ENCODE measurements at regions not wholly inside any gene's neighbourhood (a gene's known extent, or its start where the extent isn't known, plus 50 kb on each side); places are given as distances from the start of the nearest gene placed in this dataset.

DNA sequence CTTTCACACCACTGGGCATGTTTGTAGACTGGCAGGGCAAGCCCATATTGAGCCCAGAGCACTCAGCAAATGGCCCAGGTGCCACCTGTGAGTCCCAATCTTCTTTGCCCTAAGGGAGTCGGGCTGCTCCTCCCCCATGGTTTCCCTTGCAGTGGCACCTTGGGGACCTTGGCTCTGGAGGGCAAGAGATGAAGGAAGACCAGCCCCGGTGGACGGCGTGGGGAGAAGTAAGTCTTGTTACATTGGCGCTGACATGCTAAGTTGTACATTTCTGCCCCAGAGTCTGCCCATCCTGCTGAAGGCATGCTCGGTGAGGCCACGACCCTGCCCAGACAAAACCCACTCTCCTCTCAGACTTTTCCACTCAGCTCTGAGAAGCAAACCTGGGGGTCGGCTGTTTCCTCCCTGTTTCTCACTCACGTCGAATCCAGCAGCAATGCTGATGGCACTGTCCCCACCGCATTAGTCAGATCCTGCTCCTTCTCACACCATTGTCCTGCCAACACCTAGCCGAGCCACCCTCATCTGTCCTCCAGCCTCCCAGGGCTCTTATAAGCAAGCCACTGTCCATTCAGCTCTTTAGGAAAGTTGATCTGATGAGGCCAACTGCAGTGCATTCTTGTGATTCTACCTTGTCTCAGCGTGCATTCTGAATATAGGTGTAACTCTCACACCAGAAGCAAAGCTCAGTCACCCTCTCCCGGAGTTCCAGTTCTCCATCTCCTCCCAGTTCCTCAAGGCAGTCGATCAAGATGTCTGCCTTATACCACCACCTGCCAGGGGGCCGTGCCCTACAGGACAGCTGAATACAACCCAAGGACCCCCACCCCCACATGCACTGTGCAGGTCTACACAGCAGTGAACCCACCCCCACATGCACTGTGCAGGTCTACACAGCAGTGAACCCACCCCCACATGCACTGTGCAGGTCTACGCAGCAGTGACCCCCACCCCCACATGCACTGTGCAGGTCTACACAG lies 827.1 kb downstream of the TBC1D22A start:
- DNase-seq = no peak

DNA sequence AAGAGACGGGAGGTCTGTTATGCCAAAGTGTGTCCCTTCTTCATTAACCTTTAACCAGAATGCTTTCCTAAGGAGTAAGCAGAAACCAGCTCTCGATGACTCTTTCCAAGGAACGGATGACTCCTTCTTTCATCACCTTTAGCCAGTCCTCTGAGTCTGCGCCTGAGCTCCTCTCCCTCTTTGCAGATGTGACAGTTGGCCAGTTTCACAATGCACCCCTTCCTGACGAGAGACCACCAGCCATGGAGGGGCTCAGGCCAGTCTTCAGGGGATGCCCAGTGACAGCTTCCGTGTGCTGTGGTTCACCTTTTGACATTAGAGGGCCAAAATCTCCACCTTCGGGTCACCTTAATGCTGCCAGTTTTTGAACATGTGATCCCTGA lies 826.1 kb downstream of the TBC1D22A start:
- DNase-seq = no peak

DNA sequence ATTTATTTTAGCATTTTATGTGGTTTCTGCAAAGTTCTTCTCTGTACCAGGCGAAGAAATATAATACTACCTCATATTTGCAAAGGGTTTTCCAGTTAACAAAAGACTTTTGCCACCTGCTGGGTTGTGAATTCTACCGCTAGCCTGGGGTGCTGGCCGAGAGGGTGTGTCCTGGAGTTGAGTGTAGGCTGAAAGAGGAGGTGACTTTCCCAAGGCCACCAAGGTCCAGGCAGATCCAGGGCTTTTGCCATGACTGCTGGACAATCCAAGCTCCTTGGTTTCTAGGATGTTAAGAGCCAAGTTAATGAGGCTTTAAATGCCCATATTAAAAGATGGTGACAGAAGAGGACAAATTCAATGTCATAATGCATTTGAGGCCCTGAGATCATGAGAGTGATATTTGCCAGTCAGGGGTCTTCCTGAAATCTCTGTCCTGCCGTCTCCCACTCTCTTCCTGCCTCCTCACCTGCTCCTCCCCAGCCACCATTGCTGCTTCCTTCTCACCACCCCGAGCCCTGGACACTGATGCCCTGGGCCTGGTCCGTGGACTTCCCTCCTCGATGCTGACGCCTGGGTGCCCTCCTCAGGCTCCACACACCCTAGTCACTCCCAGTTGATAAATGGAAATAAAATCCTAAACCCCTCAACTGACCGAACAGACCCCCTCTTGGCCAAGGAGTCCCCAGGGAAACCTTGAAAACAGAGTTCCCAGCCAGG lies 825.6 kb downstream of the TBC1D22A start:
- no peak for DNase-seq

DNA sequence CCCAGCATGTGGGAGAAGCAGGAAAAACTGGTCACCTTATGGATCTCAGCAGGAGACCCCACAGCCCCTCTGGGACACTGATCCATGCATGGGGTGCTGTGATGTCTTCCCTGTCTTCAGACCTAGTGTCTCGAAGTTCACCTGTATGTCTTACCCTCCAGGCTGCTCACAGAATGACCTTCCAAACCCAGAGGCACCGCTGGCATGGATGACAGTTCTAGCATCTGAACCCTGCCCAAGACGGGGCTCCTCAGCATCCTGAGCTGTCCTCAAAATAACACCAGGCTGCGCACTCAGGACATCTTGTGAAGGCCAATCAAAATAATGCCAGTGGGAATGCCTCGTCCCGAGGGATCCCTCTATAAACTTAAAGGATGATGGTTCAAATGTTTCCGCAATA lies 824.9 kb downstream of the TBC1D22A start:
- DNase-seq = no peak

DNA sequence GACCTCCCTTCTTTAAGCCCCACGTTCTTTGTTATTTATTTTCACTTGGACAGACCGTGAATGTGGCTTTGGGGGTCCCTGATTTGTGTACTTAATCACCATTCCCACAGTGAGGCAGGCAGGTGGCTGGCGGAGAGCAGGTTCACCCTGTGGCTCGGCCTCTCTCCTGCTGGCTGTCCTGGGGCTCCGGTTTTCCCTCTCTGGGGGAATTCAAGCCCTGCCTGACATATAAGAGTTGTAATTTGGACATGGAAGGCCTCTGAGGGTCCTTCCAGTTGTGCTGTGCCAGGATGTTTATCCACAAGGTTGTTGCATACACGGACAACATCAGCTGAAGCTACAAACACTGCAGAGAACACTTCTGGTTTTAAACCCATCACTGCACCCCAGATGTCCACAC lies 824.5 kb downstream of the TBC1D22A start:
- no peak for DNase-seq

DNA sequence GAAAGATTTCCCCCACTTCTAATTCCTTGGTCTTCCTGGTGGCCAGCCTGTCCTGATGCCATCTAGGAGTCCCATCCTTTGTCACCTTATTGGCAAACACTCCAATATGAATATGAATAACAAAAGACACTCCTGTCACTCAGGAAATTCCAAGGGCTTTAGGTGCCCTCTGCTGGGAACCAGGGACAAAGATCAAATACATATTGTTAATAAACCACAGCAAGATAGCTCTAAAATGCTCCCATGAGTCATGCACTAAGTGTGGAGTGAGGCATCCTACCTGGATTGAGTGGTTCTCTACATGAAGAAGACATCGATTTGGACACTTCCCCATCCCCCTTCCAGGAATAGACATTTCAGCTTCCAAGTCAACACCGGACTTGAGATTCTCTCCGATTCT lies 823.6 kb downstream of the TBC1D22A start:
- DNase-seq = no peak

DNA sequence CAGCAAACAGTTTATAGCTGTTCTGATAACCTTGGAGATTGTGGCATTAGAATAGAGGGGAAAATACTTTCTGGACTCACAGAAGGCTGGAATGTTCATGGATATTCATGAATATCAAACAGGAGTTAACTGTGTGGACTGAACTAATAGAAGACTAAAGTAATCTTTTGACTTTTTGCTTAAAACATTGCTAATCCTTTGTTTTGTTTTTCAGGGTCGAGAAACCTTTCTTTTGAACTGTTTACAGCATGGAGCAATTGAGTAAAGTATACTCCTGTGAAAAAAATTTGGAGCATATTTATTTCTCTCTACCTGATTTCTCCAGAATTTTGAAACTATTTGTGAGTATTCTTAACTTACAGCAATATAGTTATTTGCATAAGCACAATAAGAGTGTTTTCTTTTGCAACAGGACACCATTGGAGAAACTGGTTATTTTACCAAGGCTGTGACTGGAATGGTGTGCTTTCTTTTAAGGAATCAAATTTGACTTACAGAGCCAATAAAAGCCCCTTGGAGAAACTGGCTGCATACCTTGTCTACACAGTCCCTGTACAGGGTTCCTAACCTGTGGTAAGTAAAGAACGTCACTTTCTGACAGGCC lies 821.6 kb downstream of the TBC1D22A start:
- no peak for DNase-seq

DNA sequence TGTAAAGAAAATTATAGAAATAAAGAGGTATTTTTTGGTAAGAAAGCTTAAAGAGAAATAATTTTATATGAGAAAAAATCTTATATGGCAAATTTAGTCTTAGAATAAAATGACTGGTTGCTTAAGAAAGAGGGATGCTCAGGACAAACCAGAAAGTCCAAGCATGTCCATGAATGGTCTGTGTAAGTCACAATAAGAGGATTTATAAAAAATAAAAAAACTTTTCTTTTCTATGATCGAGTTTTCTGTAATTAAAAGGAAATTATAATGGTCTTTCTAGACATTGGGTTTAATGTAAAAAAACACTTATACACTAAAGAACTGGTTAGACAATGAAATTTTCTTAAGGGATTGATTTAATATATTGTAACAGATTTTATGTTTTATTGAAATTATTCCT lies 819.6 kb downstream of the TBC1D22A start:
- DNase-seq = no peak

DNA sequence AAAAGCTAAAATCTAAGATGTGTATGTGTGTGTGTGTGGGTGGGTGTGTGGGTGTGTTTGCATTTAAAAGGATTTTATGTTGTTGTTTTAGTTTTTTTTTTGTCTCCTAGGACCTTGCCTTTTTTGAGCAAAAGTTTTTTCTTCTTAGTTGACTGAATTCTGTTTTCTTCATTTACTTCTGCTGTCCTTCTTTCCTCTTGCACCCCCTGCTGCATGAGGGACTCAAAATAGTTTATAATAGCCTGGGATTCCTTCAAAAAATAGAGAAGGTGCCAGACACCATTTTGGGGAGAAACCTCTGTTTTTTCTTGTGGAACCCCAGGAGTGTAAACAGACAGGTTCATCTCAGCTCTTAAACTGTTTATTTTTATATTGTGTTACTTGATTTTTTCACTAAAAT lies 817.7 kb downstream of the TBC1D22A start:
- DNase-seq = no peak

DNA sequence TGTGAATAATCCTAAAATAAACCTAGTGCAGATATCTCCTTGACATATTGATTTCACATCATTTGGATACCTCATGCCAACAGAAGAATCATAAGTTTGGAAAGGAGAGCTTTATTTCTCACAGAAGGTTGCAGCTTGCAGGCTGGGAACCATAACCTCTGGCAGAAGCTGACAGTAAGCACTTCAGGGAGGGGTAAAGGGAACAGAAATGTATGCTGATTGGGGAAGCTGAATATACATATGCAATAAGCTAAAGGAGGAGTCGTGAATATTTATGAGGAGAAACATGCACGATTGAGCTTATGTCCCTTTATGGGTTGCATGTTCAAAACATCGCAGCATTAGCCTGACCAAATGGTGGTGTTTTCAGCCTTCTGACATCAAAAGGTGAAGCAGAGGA lies 814.5 kb downstream of the TBC1D22A start:
- no peak for DNase-seq

DNA sequence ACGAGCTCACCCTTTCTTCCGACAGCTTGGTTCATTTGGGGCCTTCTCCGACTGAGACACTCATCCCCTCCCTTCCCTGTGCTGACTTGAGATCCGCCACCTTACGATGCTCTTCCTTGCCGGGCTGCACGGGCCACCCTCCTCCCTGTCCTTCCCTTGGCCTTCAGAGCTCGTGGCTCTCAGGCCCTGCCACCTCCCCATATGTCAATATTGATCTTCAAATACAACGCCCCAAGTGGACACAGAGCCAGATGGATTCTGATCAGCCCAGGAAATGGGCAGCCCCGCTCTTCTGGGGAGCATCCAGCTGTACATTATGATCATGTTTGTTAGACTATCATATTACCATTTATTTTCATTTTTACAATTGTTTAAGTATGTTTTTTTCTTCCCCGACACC lies 812.8 kb downstream of the TBC1D22A start:
- DNase-seq = no peak

DNA sequence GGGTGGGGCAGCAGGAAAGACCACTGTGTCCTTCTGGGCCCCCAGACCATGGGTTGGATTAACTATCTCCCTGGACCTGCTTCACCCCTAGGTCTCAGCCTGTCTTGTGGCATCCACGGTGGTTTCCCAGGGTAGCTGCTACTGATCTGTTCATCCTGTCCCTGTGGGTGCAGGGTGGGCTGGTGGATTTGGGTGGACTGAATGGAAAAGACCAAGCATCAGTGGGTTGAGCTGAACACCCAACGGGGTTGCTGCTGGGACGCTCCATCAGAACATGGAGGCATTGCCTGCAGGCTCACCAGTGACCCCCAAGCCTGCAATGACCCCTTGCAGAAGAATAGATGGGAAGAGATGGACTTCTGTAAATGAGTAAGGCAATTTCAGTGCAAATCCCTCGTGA lies 812.1 kb downstream of the TBC1D22A start:
- DNase-seq = no peak

DNA sequence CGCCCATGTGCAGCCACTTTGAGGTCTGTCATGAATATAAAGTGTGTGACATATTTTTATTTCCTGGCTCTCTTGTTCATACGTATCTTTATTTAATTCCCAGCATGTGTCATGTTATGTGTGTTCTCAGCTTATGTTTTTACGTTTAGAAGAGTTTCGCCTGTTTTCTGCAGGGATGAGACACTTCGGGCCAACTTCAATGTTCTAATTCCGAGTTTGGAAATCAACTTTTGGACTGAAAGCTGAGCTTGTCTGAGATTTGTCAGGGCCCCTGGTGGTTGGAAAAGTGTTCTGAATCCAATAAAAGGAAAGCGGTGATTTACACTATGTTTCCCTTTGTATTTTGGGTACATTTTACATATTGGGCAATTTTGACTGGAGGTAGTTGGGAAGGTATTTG lies 810.7 kb downstream of the TBC1D22A start:
- DNase-seq = no peak

DNA sequence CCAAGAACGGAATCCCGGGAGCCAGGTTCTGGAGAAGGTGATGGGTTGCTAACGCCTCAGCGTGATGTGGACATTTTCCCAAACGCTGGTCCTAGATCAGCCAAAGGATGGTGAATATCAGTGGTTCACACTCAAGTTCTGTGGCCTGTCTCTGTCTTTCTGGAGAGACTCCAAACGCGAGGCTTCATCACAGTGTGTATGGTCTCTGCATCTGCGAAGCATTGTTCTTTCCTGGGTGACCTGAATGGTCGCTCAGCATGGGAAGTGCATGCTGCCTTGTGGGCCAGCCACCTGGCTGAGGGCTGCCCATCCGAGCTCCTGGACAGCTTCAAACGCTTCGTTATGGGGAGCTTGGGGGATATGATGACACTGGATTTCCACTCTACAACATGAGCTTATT lies 810.0 kb downstream of the TBC1D22A start:
- DNase-seq = no peak

DNA sequence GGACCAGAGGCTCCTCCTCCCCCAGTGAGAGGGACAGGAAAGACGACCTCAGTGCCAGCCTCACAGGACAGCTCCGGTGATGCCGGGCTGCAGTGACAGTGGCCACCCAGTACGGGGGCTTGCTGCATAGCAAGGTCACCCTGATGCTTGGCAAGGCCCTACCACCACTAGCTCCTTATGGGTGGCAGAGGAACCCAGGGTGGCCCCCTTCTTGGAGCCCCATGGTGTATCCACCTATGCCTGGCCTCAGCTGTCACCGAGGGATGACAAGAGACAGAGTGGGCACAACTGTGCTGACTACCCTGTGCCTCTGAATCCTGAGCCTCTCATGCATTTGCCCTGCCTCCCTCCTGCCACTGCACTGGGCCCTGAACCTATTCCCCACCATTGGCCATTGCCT lies 809.2 kb downstream of the TBC1D22A start:
- no peak for DNase-seq

DNA sequence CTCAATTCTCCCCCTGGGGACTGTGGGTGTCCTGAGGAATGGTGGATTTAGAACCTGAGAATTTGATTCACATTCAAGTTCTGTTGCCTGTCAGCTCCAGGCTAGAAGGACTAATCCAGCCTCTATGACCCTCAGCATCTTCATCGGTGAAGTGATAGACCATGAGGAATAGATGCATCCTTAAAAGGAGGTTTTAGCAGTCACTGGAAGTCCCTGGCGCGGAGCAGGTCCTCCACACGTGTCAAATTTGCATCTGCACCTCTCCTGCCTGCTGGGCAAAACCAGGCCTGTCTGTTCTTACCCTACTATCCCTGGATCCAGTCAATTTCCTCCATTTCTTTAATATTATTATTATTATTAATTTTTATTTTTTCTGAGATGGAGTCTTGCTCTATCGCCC lies 808.4 kb downstream of the TBC1D22A start:
- DNase-seq = no peak

DNA sequence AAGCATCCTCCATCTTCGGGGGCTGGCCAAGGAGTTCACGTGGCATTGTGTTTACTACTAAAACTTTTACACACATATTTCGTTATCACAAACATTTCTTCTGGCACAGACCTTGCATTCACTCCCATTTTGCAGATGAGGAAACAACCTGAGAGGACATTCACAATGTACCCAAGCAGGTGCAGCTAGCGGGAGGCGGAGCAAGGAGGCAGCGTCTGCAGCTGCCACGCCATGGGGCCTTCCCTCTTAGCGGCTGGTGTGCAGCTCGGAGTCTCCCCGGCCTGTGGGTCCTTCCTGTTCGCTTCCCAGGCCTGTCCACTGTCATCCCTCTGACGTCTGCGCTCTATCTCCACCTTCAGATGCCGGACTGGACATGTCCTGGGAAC lies 807.8 kb downstream of the TBC1D22A start:
- no peak for DNase-seq

DNA sequence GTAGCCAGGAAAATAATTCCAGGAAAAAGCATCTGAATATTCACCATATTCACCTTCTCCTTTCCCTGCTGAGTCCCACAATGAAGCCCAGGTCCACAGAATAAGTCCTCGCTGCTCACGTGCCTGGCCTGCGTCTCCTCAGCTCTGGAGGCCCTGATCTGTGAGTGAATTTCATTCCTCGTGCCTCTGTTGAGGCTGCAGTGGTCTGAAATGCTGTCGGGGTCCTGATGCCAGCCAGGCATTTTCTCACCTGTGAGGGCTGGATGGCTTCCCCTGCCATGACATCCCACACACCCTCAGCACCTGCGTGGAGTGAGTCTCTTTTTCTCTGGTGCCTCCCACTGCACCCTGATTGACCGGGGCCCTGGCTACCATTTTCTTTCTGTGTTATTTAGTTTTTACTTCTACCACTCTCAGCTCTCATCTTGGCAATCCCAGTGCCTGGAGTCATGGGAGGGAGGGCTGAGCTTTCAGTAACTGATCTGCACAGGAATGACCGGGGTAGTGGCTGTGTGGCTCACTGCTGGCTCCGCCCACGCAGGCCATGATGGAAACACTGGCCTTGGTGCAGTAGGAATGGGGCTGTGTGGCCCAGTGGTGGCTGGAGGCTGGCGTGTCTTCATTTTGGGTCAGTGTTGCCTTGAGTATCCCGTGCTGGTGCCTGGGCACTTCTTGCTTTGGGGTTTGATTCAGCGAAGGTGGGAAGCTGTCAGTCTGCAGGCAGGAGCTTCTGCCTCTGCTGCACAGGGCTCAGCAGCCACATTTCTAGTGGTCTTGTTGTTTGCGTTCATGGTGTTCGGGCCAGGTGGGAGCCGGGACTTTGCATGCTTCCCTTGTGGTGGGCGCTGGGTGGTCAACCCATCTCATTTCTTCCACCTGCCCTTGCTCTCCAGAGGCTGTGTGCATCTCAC lies 807.2 kb downstream of the TBC1D22A start:
- no peak for DNase-seq

DNA sequence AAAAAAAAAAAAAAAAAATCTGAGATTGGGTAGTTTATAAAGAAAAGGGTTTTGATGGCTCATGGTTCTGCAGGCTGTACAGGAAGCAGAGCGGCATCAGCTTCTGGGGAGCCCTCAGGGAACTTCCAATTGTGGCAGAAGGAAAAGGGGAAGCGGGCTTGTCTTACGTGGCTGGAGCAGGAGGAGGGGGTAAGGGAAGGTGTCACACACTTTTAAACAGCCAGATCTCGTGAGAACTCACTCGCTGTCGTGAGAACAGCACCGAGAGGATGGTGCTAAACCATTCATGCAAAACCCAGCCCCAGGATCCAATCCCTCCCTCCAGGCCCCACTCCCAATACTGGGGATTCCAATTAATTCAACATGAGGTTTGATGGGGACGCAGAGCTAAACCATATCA lies 806.2 kb downstream of the TBC1D22A start:
- no peak for DNase-seq

DNA sequence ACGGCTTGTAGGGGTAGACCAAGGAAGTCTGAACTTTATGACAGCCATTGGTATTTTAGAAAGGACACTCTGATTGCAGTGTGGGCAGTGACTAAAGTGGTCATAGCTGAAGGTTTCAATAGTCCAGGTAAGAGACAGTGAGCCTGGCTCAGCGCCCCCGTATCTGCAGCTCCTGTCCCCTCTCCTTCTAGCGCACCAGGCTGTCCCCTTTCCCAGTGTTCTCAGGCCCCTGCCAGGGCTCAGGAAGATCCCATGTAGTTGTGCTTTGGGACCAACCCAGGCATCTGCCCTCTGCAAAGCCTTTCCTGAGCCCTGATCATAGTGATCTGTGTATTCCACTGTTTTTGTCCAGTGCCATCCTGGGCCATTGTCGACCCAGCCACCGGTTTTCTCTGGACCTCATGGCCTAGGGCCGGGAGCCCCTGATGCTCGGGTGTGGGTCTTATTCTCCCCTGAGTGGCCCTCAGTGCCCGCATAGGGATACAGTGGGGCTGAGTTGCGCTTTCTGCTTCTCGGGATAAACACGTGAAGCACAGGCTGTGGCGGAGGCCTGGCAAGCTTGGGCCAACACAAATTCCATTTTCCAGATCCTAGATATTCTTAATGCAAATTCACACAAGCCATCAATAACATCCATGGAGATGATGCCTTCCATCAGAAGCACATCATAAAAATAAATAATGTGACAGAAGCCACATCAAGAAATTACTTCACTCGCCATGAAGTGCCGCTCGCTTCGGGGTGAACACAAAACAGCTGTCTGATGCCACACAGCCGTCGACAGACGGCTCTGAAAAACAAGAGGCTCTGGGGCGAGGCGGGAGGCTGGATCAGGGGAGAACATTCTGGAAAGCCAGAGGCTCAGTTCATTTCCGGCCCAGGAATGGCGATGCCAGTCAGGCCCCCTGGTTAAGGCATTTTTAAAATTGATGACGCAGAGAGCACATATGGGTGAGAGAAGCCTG lies 805.0 kb downstream of the TBC1D22A start:
- DNase-seq = no peak

DNA sequence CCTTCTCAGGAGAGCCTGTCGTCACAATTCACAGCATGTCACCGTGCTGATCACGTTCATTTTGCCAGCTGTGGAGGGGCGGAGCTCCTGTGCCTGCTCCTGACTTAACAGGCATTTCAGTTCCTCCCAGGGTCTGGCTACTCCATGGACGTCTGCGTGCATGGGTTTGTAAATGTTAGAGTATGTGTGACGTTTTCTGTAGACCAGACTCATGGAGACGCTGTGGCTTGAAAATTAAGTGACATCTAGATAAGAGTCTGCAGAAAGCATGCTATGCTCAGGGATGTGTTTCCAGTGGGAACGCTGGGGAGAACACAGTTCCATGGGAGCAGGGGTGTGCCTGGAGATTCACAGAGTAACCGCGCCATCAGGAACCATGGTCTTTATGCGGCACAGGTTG lies 804.0 kb downstream of the TBC1D22A start:
- no peak for DNase-seq

DNA sequence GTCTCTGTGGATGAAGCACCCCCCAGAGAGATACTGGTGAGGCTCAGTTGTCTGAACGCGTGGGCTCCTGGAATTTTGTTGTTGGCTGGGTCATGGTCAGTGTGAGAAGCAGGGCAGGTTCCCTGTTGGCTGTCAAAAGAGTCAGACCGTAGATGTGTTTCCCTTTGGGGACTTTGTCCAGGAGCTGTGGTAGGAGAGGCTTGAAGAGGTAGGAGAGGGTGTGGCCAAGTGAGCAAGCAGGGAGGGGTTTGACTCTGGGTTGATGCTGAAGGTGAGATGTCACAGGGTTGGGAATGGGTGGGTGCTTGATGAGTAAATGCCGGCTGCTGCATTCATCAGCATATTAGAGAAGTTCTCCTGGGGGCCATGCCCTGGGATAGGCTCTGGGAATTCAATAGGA lies 803.2 kb downstream of the TBC1D22A start:
- DNase-seq = no peak
